HG02973 (cell line): ENCODE measurements at regions not wholly inside any gene's neighbourhood (a gene's known extent, or its start where the extent isn't known, plus 50 kb on each side); places are given as distances from the start of the nearest gene placed in this dataset.
"Not testable (repeated sequence)": the region's sequence is repeated elsewhere in the genome, so short reads cannot be mapped to it uniquely, and the experiment has no call there.

Experiments used
- ATAC-seq: cut with Tn5 transposase; IDR thresholded peaks from one replicate; pipeline ENCODE4 v1.9.1; 2021; ENCODE audit warnings: moderate library complexity; ENCODE audit not compliant: unreplicated experiment

DNA sequence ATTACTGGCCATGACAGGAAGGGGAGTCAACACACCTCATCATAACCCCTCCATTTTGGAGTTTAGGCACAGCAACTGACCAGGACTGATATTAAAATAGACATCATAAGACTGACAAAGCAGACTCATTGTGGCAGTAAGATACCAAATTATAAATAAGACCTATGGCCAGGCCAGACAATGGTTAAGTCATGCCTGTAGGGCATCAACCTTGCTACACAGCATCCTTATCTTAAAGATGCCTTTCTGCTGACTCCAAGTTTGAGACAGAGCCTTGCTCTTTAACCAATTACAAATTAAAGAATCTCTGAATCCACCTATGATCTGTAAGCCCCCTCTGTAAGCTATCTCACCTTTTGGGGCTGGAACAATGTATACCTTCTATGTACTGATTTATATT lies 65.5 kb downstream of the VCX2 start:
- ATAC-seq: no peak

DNA sequence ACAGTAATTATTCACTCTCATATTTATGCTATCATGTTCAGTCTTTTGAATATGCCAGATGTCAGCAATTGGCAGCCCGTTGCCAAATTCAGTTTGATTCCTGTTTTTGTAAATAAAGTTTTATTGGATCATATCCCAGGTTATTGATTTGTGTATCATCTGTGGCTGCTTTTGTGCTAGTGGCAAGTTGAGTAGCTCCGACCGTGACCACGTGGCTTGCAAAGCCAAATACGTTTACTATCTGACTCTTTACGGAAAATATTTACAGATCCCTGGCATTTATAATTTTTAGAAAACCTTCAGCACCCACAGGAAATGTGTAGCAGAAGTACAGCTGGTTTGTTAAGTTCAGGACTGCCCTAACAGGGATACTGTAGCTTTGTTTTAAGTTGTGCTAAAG lies 67.4 kb downstream of the VCX2 start:
- ATAC-seq: no peak

DNA sequence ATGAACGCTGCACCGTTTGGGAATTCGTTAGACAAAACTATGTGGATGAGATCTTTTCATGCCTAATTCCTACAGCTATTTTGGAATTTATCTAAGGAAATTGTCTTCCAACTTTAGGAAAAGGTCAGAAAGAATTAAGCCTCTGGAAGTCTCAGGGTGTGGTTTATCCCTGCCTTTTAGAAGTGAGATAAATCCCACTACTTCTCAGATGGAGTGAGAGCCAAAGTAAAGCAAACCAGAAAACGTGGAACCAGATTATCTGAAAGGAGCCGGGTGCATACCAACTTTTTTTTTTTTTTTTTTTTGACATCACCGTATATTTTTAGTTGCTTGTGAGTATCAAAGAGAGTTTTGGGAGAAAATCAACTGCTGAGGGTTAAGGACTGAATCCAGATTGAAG lies 79.6 kb downstream of the VCX2 start:
- no peak for ATAC-seq

DNA sequence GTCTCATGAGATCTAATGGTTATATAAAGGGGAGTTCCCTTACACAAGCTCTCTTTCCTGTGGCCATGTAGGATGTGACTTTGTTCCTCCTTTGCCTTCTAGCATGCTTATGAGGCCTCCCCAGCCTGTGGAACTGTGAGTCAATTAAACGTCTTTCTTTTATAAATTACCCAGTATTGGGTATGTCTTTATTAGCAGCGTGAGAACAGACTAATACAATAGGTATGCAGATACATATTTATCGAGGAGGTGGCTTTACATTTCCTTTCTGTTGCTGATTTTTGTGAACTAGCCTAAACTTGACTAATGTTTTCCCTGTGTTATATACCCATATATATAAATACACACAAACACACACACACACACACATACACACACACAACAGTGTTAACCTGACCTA lies 80.2 kb downstream of the VCX2 start:
- ATAC-seq: no peak

DNA sequence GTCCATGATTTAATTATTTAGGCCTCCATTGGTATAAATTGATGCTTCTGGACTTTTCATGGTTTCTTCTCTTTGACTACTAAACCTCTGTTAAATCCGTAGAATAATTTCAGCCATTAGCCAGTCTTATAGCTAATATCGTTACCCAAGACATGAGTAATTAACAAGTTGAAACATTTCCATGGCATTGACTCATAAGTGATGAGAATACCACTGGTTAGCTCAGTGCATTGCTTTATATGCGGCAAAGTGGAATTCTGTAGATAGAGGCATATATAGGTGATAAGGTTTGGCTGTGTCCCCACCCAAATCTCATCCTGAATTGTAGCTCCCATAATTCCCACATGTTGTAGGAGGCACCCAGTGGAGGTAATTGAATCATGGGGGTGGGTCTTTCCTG lies 80.6 kb downstream of the VCX2 start:
- ATAC-seq: no peak

DNA sequence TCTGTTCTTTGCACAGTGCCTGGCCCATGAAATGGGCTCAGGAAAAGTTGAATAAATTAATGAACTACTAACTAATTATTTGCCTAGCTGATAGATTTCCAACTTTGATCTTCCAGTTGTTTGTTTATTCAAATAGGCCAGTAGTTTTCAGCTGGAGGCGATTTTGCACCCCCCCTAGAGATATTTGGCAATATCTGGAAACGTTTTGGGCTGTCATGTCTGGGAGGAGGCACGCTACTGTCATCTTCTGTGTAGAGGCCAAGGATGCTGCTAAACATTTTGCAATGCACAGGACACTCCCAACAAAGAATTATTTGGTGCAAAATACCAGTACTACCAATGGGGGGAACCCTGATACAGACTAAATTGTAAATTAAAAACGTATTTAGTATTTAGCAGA lies 81.9 kb downstream of the VCX2 start:
- no peak for ATAC-seq

DNA sequence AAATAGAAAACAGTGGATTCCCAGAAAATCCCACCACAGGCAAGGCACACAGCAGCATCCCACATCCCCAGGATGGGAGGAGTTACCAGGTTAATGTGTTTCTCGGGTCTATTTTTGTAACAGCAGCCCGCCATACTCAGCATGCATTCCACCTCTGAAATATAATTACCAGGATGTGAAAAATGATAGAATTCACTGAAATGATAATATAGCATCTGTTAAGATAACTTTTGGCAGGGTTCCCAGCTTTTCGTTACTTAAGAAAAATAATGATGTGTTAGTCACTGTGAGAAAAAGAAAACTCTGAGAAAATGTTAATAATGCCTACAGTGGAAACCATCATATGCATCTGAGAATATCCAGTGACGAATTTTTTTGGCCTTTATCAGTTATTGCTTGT lies 87.1 kb downstream of the VCX2 start:
- no peak for ATAC-seq

DNA sequence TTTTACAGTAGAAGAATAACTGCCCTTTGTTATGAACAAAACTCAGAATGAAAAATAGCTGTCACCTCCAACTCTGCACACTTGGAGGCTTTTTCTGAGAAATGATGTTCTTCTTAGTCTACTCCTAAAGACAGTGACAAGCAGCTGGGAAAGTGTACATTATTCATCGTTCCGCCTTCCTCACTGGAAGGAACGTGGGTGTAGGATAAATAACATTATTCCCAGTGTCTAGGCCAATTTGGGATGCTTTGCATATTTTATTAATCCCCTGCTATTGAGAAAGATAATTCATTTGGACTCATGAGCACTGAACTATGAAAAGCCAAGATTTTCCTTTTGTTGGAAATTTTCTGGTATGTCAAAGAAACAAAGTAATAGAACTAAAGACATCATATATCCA lies 87.8 kb downstream of the VCX2 start:
- no peak for ATAC-seq

DNA sequence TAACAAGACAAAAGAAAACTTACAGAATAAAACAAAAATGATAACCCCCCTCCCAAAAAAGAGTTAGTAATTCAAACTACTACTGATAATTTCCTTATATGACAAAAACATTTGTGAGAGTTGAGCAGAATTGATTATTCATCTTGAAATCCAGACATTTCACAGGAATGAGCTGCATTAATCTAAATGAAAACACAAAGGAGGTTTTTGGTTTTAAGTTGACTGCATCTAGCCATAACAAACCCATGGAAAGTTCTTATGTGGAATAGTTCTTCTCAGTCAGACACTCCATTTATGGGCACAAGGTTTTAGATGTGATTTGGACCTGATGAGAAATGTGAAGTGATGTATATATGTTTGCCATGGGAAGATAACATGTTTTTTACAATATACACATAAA lies 95.4 kb downstream of the VCX2 start:
- ATAC-seq: no peak

DNA sequence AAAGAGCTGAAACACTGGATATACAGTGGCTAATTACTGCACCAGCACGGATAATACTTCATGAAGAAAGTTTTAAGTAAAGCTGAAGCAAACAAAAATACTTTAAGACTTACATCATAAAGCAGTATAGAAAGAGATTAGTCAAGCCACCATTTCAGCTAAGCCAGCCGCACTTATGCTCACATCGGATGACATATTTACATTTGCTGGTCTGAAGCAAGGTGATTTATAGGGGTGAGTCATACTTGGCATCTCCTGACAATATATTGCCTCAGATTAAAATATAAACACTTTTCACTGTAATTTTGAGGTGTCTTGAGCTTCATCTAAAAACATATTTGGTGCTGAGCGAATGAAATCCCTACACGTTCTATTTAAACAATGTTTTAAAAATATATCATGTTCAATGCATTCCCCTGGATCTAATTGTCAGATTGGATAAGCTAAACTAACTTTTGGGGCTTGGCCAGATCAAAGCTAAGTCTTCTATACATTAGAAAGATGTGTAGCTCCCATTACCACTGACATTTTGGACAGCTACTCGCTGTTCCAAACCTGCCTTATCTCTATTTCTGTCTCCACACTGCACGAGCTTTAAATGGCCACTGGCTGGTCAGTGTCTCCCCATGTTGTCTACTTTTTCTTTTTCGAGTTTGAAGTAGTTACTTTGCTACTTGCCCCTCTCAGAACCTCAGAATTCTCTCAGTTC lies 103.2 kb downstream of the VCX2 start:
- ATAC-seq: no peak

DNA sequence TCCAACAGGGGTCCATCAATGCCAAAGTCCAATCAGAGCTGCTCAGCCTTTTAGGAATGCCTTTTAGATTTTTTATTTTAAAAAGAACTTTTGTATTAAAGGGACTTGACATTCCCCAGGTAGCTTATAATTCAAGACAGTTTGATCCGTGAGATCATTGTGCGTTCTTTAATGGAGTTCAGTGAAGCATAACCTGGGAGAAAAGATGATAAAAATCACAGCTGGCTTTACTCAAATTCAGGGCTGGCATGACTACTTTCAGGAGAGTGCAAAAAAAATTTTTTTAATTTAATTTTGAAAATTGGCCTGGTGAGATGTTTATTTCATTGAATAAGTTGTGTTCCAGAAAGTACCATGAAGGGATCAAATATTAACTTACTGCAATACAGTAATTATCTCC lies 118.2 kb downstream of the VCX2 start:
- ATAC-seq: no peak

DNA sequence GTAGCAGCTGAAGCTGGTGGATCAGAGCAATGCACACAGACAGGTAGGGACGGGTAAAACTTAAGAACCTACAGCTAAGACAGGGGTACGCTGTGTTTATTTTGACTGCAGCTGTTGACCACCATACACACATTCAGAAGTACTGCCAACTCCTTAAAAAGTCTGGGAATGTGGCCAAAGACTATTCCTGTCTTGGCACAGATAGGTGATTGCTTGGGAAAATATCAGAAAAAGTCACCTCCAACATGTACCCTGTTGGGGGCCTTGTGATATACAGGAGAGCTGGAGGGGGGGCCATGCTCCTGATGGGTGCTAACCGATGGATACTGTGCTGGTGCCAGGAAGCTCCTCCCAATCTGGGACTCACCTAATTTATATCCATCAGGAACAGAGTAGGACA lies 121.2 kb downstream of the VCX2 start:
- ATAC-seq: no peak

DNA sequence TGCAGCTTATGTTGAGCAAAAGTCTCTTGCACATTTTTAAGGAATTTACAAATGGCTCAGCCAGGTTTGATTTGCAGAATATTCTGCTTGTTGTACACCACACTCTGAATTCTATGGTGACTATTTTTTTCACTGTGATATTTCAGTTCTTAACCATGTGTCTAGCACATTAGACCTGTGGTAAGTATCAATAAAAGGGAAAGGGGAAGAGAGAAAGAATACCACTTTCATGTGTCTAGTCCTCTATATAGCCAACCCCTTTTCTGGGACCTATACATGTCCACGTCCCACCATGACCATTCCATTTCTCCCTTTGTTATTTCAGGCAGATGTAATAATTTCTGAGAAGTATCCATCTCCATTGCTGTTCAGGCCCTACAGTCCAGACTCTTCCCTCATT lies 121.3 kb upstream of the PNPLA4 start:
- ATAC-seq: no peak

DNA sequence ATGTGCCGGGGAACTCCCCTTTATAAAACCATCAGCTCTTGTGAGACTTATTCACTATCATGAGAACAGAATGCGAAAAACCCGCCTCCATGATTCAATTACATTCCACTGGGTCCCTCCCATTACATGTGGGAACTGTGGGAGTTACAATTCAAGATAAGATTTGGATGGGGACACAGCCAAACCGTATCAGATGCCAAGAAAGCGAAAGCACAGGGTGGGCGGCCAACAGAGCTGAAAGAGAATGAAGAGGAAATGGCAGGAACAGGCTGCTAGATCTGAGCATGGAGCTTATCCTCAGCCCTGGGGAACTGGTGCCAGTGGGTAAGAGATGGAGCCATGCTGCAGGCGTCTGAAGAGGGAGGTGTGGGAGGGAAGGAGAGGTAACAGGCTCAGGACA lies 117.7 kb upstream of the PNPLA4 start:
- ATAC-seq: no peak

DNA sequence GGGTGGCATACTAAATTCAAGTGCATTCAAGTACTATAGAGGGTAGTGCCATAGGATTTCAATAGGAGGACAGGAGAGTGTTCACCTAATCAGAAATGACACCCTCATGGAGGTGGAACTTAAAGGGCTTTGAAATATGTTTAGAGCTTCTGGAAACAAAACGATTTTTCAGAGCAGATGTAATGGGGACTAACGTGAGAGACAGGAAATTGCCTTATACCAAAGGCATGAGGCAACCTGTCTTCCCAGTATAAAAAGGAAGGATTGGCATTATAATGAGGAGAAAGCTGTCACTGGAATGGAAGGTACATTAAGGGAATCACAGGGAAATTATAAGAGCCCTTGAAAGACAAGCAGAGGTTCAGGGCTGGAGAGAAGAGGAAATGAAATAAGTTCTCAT lies 116.3 kb upstream of the PNPLA4 start:
- no peak for ATAC-seq

DNA sequence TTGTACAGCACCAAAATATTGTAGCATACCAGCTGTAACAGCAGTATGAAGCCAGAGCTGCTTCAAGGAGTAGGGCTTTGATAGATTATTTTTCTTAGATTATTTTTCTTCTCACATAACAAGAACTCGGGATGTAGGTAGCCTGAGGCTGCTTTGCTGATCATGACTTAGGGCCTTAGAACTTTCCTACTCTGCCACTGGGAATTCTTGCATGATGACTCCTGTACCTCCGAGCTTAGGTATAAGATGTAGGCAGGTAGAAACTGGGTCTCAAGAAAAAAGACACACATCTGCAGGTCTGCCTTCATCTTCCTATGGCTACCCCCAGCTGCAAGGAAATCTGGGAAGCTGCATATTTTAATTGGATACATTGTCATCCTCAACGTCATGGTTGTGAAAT lies 115.9 kb upstream of the PNPLA4 start:
- no peak for ATAC-seq

DNA sequence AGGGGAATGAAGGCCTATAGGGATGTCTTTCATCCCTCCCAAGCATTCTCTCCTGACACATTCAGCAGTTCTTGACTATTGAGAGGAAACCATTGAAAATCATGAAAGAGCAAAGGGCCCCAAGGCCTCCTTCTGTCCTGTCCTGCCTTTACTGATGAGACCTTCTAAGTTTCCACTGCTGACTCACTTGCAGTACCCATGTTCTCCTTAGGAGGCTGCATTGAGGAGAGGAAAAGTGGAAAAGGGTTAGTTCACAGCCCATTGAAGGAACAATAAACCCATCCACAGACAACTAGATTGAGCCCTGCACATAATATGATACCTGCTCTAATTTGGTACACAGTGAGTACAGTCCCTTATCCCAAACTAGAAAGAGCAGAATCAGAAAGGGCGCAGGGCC lies 115.1 kb upstream of the PNPLA4 start:
- ATAC-seq: no peak

DNA sequence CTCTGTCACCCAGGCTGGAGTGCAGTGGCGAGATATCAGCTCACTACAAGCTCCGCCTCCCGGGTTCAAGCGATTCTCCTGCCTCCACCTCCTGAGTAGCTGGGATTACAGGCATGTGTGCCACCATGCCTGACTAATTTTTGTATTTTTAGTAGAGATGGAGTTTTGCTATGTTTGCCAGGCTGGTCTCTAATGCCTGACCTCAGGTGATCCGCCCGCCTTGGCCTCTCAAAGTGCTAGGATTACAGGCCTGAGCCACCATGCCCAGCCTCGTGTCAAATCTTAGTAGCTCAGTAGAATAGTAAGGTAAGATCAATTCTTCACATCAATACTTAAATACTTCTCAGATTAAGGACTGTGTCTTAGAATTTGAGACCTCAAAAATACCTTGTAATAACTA lies 112.5 kb upstream of the PNPLA4 start:
- not testable (repeated sequence) for ATAC-seq

DNA sequence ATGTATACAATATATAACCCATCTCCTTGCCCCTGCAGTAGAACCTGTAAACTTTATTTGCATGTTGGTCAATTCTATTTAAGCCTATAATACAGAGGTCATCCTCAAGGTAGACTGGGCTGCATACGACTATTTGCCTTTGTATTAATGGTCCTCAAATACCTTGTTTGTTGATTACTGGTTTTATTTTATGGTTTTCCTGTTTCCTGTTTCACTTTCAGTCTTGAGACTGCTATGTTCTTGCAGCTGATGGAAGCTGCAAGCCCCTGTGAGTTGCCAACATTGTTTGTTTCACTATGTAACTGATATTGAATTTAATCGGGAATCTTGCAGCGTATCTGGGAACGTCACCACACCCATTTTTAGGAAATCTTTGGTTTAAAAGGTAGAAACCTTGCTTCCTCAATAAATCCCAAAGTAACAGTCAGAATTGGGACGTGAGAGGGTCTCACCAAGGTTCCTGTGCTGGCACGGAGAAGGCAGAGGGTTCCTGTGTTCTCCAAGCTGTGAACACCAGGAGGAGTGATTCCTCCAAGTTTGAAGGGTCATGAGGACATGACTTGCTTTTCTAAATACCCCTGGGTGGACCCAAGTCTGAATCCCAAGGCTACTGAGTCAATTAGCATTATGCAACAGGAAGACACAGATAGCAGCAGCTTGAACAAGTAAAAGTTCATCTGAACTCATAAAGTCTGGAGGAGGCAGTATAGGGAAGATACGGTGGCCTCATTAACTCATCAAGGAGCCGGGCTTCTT lies 110.6 kb upstream of the PNPLA4 start:
- ATAC-seq: no peak

DNA sequence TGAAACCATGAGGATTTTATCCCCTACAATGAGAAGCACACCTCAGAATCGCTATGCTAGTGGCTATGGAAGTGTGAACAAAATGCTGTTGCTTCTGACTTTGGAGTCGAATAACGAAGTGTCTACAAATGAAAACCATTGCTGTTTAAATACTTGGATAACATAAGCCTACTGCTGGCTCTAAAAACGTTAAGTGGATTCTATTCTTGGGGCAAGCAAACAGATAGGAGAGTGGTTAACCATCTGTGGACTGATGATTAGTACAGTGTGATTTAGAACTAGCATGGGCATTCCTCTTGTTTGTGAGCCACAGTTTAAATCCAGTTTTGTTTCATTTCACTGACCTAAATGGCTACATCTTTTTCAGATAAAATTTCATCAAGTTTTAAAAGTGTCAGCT lies 109.7 kb upstream of the PNPLA4 start:
- ATAC-seq: no peak

DNA sequence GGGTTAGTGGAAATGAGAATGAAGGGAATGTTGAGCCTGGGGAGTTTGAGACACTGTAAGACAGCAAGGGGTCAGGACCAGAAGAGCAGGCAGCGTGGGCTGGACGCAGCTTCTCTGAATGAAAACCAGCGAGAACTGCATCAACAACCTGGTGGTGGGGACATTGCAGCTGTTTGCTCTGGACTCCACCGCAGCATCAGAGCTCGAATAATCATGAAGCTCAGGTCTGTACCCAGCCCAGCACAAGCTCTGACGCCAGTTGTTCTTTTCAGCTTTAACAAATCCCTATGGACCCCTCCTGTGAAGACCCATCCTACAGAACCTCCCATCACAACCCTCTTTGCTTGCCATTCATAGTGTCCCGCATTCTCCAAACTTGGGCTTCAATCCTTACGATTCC lies 106.8 kb upstream of the PNPLA4 start:
- ATAC-seq: no peak

DNA sequence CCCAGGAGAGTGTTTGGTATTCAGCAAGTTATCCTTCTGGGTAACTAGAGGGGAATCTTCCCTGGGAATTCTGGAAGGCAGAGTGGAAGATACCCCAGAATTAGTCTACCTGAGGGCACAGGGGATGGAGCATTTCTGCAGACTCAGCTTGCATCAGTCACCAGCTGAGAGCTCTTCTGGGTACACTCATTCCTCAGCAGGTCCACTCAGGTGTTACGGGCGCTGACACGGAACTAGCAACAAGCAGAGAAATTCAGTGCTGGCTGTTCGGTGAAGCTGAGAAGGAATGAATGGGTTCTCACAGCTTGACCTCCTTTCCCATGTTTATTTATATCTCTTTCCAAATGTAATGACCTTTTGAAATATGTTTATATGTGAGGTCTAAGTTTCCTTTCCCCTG lies 106.0 kb upstream of the PNPLA4 start:
- no peak for ATAC-seq

DNA sequence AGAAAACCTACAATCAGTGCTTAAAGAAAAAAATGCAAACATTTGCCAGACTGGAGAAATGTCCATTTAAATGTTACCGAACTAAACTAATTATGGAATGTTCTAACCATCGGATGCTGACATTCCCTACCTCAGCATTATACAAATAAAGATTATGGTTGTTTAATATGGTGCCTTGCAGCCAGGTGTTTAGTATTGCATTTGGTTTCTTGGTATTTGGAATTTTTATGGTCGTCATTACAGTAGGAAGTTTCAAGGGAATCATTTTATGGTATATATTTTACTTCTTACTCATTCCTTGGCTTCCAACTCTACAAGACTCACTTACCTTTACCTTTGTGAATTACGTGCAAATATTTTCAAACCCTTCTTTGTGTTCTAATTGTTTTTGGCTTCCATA lies 103.1 kb upstream of the PNPLA4 start:
- ATAC-seq: no peak
